GM18858 (cell line): ENCODE measurements at regions not wholly inside any gene's neighbourhood (a gene's known extent, or its start where the extent isn't known, plus 50 kb on each side); places are given as distances from the start of the nearest gene placed in this dataset.

ENCODE experiments used
- ATAC-seq: cut with Tn5 transposase; IDR thresholded peaks from one replicate; pipeline ENCODE4 v1.9.1; 2021; ENCODE audit not compliant: unreplicated experiment

DNA sequence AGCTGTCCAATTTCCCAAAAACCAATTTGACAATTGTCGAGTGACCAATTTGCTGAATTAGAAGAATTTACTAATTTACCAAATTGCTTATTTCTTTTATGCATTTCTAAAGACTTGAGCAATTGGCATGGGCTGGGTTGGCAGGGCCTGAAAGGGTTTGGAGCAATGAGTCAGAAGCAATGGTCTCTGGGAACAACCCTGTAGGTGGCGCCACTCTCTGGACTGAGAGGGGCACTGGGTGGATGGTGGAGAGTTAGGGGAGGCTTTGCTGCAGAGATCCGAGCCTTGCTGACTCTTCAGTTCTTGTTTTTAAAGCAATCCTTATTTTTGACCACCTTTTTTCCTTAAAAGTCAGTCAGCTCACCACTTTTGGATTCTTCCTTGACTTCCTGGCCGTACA is 71.5 kb upstream of the RPS23 start:
- ATAC-seq, result no peak

DNA sequence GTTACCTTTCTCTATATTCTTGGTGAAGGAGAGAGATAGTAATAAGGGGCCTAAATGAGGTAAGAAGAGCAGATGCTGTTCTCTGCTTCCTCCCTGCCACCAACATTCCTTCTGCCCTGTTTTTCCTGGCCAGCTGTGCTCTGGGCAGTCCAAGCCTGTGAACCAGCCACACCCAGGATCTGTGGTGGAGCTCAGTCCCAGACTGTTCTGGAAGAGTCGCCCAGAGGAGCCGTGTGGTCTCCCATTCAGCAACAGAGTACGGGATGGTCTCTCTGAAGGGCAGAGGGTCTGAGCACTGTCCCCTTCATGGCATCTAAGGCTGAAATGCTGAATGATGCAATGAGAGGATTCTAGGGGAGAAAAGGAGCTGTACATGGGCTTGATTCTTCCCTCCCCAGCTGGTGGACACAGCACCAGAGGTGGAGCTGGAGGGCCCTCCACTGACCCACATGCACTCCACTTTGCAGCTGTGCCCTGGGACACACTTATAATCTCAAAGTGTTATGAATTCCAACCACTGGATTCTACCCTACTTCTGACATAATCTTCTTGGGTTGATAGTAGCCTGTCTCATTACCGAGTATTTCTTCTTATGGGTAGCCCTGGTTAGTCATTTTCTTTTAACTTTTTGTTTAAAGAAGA is 70.8 kb upstream of the RPS23 start:
- ATAC-seq, result no peak

DNA sequence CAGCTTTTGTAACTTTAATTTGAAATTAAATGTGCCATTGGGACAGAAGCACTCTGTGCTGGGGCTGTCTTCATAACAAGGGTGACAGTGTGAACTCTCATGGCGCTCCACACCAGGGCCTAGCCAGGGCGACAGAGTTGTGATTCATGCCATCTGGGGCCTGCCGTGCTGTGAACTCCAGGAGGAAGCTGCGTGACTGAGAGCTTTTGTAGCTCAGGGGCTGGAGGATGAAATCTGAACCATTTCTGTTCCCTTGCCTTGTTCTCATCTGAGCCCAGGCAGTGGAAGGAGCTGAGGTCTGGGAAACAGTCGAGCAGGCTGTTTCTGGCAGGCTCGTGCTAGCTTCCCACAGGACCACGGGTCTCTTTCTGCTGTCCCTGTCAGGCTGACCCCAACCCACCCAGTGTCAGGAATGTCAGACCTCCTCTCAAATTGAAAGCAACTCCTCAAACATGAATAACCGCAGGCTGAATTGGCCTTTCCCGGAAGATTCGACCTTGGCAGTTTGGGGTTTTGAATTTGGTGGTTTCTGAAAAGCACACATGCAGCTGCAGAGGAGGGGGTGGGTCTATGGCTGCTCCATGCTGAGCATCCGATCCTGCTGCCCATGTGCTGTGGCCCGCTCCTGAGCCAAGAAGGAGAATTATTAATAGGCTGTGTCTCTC is 69.2 kb upstream of the RPS23 start:
- no peak for ATAC-seq

DNA sequence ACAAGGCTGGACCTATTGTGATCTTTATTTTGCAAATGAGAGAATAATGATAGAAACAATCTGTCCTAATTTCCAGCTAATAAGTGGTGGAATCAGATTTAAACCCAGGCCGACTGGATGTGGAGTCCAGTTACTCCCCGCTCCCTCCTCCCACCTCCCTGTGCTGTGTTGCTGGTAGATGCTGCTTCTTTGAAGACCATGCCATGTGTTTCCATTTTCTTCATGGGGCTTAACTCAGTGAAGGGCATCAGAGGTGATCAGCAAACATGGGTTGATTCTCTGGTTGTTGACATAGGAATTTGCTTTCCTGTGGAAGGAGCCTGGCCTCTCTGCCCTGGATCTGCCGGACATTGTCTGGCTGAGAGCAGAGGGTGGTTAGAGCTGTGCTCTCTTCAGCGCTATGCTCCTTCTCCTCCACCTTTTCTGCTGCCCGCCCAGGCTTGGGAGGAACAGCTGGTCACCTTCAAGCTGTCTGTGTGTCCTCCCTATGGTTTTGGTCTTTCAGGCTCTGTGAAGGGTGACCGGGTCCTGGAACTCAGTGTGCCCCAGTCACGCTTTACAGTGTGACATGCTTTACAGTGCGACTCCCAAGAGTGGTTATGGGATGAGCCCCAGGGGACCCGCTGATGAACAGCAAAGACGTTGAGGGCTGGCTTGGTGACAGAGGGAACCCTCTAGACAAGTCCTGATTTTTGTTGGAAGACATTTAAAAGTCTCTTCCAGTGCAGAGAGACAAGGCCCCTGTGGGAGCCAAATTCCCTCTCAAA is 68.4 kb upstream of the RPS23 start:
- no peak for ATAC-seq

GRCh38 chr5:82345108-82345507 is 67.0 kb upstream of the RPS23 start:
- no peak for ATAC-seq

GRCh38 chr5:82341325-82341724 is 63.2 kb upstream of the RPS23 start:
- ATAC-seq, result no peak

GRCh38 chr5:82340799-82341198 is 62.6 kb upstream of the RPS23 start:
- no peak for ATAC-seq

DNA sequence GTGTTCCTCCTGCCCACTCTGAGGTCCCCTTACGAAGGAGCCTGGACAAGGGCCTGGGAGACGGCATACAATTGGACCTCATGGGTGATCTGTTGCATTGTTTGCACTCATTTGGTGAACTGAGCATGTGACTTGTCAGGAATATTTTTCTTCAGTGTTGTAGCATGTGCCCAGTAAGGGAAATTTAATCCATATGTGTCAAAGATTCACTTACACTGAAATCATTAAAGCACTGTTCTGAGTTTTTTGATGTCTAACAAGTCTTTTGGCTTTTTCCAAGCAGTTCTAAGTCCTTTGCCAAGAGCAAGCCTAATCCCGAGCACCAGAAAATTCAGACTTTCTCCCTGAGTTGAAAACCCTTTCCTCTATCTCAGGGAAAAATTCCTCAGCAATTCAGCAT is 61.6 kb upstream of the RPS23 start:
- no peak for ATAC-seq

- no peak for ATAC-seq
These were observed 60.7 kb upstream of the RPS23 start for GRCh38 chr5:82338771-82339373.

DNA sequence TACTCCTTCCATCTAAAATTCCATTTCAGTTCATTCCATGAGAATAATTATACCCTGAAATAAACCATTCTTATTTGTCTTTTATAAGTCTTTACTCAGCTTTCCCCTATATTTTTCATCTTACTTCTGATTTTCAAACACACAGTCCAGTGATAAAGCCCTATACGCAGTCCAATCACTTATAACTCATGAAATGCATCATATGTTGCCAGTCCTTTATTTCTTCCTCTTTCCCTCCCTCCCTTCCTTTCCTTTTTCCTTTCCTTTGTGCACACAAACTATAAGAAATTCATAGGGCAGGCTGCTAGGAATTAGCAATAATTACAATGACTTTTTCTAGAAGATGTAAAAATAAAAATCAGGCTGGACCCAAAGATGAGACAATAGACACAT is 58.8 kb upstream of the RPS23 start:
- no peak for ATAC-seq

- ATAC-seq, result no peak
These were observed 58.2 kb upstream of the RPS23 start for GRCh38 chr5:82336226-82336958.

- no peak for ATAC-seq
These were observed 57.7 kb upstream of the RPS23 start for GRCh38 chr5:82335806-82336205.

- no peak for ATAC-seq
These were observed 56.7 kb upstream of the RPS23 start for GRCh38 chr5:82334856-82335255.

DNA sequence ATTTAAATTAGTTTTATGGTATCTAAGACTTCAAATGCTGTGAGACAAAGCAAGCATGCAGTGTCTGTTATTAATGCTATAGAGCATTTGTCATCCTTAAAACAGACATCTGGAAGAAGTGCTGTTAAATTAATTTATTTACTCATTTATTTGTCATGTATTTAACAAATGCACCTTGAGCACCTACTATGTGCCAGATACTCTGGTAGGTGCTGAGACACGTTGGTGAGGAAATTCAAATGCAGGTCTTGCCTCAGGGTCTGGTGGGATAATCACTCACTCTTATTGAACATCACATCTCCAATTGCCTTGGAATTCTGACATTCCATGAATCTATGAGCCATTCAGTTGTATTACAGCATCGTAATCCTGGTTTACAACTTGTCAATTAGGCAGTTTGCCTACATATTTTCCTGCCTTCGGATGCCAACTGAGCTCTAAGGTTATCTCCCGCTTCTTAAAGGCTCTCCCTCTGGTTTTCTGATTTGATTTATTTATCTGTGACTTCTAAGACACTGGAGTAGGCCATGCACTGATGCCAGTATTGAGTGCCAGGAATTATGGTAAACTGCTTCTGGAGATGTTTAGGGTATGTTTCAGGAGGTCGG is 56.0 kb upstream of the RPS23 start:
- ATAC-seq, result no peak

DNA sequence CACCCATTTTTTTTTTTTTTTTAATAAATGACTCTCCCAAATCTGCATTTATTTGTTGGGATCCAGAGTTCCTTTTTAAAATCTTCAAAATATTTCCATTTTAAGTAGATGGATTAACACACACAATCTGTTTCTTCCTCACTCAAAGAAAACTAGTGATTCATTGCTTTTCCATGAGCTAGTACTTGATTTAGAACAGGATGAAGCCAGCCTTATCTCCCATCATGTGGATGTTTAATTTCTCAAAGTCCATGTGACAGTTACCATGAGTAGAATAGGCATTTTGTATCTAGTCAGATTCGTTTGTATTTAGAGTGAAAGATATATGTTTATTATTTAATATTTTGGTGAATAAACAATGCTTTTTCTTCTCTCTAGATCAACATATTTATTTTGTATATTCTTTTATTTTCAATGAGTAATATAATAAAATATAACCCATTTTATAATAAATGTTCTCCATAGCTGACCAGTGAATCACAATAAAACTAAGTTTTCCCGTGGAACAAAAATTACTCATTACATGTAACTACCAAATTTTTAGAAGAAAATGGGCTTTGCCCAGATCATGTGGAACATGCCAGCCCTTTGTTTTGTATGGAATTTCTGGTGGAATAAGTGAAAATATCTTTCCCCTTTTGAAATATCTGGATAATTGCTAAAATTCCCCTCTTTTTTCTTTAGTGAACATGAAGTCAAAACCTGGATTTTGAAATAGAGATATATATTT is 54.9 kb upstream of the RPS23 start:
- no peak for ATAC-seq

GRCh38 chr5:82332064-82332855 is 54.1 kb upstream of the RPS23 start:
- no peak for ATAC-seq

GRCh38 chr5:82331557-82331956 is 53.4 kb upstream of the RPS23 start:
- no peak for ATAC-seq

GRCh38 chr5:82330530-82331270 is 52.5 kb upstream of the RPS23 start:
- ATAC-seq, result no peak

- ATAC-seq, result no peak
These were observed 51.2 kb upstream of the RPS23 start for GRCh38 chr5:82329393-82329792.
